ENCODE measurements at regions not wholly inside any gene's neighbourhood (a gene's known extent, or its start where the extent isn't known, plus 50 kb on each side); places are given as distances from the start of the nearest gene placed in this dataset.

- TF ChIP-seq CTCF (IDR thresholded peaks at IDR 0.05; ENCODE audit: poor library complexity) (no peak), EZH2phosphoT487 (IDR thresholded peaks at IDR 0.05; ENCODE audit: low read depth, severe bottlenecking, unreplicated experiment) (no peak)
Measured at GRCh38 chr12:104844123-104844522, 114.0 kb downstream of the SLC41A2 start.
